OCI-LY1 (cell line): ENCODE measurements at regions not wholly inside any gene's neighbourhood (a gene's known extent, or its start where the extent isn't known, plus 50 kb on each side); places are given as distances from the start of the nearest gene placed in this dataset.

Source experiments
- CTCF ChIP-seq: fragments of 200-600 bp; sonication (generic), shearing (Covaris generic); IDR thresholded peaks from 2 replicates; pipeline ENCODE4 v1.5.1; 2017; ENCODE audit warnings: mild to moderate bottlenecking, antibody characterized with exemption, low read length, moderate library complexity, mixed read lengths
- EZH2 ChIP-seq: fragments of 200-600 bp; sonication (generic), shearing (Covaris generic); IDR thresholded peaks from 2 replicates; pipeline ENCODE4 v1.8.0; 2017; ENCODE audit warnings: borderline replicate concordance, mixed run types, mild to moderate bottlenecking, antibody characterized with exemption, low read length, moderate library complexity, mixed read lengths

GRCh38 chr6:8983202-8983688 lies 547.9 kb upstream of the SLC35B3 start:
- TF ChIP-seq CTCF (peak; percentile 94), EZH2 (no peak)
